Fibroblast of villous mesenchyme (primary cell): ENCODE measurements at regions not wholly inside any gene's neighbourhood (a gene's known extent, or its start where the extent isn't known, plus 50 kb on each side); places are given as distances from the start of the nearest gene placed in this dataset.

Source experiments
- DNase-seq: peaks from one replicate; pipeline ENCODE4 v3.0.0-alpha.2; 2010; ENCODE audit warnings: low read depth
- H3K4me3 ChIP-seq: 2 replicates; pipeline ENCODE4 v1.5.1; 2011; ENCODE audit warnings: low read depth, mild to moderate bottlenecking, low read length
- TF ChIP-seq, protein P1 (sequence below): IDR thresholded peaks from 2 replicates; pipeline ENCODE4 v1.5.1; 2012; ENCODE audit warnings: low read depth, mild to moderate bottlenecking, low read length; ENCODE audit not compliant: insufficient read depth

DNA sequence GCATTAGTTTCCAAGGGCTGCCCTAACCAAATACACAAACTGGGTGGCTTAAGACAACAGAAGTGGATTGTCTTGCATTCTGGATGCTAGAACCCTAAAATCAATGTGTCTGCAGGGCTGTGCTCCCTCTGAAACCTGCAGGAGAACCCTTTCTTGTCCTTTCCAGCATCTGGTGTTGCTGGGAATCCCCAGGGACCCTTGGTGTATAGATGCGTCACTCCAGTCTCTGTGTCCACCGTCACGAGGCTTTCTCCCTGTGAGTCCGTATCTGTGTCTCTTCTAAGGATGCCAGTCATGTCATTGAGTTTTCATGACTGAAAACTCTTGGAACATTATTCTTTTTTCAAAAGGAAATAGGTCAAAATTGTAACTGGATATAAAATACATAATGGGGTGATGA is 142.9 kb downstream of the RNASET2 start:
- TF ChIP-seq, protein P1, sequence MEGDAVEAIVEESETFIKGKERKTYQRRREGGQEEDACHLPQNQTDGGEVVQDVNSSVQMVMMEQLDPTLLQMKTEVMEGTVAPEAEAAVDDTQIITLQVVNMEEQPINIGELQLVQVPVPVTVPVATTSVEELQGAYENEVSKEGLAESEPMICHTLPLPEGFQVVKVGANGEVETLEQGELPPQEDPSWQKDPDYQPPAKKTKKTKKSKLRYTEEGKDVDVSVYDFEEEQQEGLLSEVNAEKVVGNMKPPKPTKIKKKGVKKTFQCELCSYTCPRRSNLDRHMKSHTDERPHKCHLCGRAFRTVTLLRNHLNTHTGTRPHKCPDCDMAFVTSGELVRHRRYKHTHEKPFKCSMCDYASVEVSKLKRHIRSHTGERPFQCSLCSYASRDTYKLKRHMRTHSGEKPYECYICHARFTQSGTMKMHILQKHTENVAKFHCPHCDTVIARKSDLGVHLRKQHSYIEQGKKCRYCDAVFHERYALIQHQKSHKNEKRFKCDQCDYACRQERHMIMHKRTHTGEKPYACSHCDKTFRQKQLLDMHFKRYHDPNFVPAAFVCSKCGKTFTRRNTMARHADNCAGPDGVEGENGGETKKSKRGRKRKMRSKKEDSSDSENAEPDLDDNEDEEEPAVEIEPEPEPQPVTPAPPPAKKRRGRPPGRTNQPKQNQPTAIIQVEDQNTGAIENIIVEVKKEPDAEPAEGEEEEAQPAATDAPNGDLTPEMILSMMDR: no peak
- no peak for DNase-seq

DNA sequence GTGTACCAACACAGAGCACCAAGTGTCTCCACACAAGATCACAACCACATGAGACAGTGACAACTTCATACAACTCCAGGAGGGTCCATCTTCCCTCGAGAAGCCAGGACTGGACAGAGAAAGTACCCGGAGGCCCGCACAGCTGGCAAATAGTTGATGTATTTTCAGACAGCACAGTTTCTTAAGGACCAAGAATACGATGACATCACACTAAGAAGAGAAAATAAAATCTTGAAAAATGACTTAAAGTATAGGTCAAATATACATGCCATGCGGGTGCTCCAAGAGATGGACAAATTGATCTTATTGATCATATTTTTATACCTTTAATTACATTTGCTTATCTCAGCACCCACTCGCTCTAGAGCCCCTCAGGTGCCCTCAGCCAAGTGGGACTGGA is 145.5 kb downstream of the RNASET2 start:
- H3K4me3 ChIP-seq: no peak overlapping the region
- no peak for DNase-seq
- TF ChIP-seq, protein P1: no peak

More for the DNA sequence above, 142.9 kb downstream of the RNASET2 start:
- H3K4me3 ChIP-seq: no peak overlapping the region

DNA sequence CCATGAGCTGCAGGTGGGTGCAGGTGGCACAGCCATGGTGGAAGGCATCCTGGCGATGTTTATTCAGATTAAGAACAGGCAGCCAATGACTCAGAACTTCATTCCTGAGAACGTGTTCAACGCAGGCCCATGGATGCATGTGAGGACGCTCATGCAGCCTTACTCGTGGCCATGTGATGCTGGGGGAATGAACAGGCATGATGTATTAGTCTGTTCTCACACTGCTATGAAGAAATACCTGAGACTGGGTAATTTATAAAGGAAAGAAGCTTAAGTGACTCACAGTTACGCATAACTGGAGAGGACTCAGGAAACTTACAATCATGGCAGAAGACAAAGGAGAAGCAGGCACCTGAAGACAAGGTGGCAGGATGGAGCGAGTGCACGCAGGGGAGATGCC is 146.6 kb downstream of the RNASET2 start:
- TF ChIP-seq, protein P1: no peak
- DNase-seq: no peak
- H3K4me3 ChIP-seq: no peak overlapping the region

DNA sequence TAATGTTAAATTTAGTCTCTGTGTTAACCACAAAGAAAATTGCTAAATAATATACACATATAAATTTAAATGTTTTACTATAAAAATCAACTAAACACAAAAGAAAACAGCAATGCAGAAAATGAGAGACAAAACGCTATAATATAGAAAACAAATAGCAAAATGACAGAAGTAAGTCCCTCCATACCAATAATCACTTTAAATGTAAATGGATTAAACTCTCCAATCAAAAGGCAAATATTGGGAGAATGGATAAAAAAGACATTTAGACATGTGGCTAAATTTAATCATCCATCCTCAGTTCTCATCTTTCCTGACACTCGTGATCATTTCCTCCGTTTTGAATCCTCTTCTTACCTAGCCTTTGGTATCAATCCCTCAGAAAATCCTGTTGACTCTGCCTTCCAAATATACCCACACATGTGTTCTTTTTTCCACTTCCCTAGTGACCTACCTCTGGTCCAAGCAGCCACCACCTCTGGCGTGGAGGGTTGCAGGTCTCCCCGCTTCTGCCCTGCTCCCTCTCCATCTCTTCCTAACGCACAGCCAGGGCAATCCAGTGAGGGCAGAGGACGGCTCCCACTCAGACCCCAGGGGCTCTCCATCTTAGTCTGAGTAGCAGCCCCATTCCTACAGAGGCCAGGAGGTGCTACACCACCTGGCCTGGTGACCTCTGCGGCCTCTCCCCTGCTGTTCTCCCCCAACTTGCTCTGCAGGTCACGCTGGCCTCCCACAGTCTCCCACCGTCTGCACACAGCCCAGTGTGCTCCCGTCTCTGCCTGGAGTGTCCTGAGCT is 149.2 kb downstream of the RNASET2 start:
- TF ChIP-seq, protein P1: no peak
- DNase-seq: no peak

DNA sequence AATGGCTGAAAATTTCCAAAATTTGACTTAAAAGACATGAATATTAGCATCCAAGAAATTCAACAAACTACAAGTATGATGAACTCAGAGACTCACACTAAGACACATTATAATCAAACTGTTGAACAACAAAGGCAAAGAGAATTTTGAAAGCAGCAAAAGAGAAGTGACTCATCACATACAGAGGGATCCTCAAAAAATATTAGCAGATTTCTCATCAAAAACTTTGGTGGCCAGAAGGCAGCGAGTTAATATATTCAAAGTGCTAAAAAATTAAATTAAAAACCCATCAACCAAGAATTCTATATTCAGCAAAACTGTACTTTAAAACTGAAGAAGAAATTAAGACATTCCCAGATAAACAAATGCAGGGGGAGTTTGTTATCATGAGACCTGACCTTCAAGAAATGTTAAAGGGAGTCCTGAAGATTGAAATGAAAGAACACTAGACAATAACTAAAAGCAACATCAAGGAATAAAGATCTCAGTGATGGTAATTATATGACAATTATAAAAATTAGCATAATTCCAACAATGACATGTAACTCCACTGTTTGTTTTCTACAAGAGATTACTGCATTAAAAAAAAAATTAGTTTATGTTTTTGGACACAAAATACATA is 150.0 kb downstream of the RNASET2 start:
- no peak for DNase-seq
- TF ChIP-seq, protein P1: no peak
- no peak overlapping the region for H3K4me3 ChIP-seq

More for the DNA sequence above, 149.2 kb downstream of the RNASET2 start:
- H3K4me3 ChIP-seq: no peak overlapping the region

DNA sequence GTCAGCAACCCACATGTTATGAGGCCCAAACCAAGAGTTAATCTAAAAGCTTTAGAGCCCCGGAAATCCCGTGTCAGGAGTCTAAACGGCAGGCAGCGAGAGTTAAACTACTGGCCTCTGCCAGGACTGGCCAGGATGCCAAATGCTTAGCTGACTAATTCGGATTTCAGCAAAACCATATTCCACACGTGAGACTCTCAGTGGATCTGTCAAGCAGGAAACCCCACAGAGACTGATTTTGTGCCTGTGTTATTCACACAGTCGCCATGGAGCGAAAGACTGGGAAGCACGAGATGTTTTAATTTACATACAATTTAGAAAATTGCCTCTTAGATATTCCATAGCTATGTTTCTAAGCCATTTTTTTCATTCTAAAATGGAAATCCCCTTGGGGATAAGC is 152.9 kb downstream of the RNASET2 start:
- no peak for DNase-seq
- TF ChIP-seq, protein P1: no peak
- H3K4me3 ChIP-seq: no peak overlapping the region
